K562 (cell line): ENCODE measurements at regions not wholly inside any gene's neighbourhood (a gene's known extent, or its start where the extent isn't known, plus 50 kb on each side); places are given as distances from the start of the nearest gene placed in this dataset.
A peak's percentile ranks its signal among the peaks of the same experiment; 100 is the strongest.

ENCODE experiments used
- ATAC-seq: fragments of 200-7000 bp; cut with Tn5 transposase; 3 replicates; pipeline ENCODE4 v1.9.1; 2020; ENCODE audit warnings: moderate library complexity
- BruUV-seq: library from RNA; stranded (reverse); fragments of 400-500 nt; replicated peaks from 2 replicates; lab custom pipeline; 2021; lab: Mats Ljungman, UMichigan
- CTCF ChIA-PET: fragments of 300-600 bp; formaldehyde crosslinking; extraction: SDS; loops from one replicate; lab custom pipeline; 2021; ENCODE audit warnings: low intra/inter-chr PET ratio; lab: Yijun Ruan, JAX
- POLR2A ChIA-PET: fragments of 300-600, 350-650 bp; sonication (Branson Sonifier 250); formaldehyde crosslinking; extraction: SDS; loops from one replicate; lab custom pipeline; 2021; ENCODE audit warnings: antibody characterized with exemption, inconsistent platforms; lab: Yijun Ruan, JAX
- DNase-seq, 4 experiments: peaks; one replicate each; pipeline versions ENCODE4 v3.0.0 to v3.0.0-alpha.2; 2011 to 2018; ENCODE audit warnings: low spot score in 3 of 4, mixed read lengths in 3 of 4; ENCODE audit errors: extremely low read depth in 1 of 4
- FAIRE-seq: peaks from 2 replicates; lab custom pipeline; 2011; peaks lifted over from hg19 to GRCh38; lab: Jason Lieb, UNC
- H2AFZ ChIP-seq: 2 replicates; pipeline ENCODE4 v1.6.0; 2011; ENCODE audit warnings: low read depth, low read length, control low read depth, inconsistent platforms
- H3K27ac ChIP-seq: fragments of 200-600 bp; 3 replicates; pipeline ENCODE4 v1.8.0; 2011; ENCODE audit warnings: low read depth, mild to moderate bottlenecking, control low read depth, inconsistent platforms, low read length, moderate library complexity, mixed read lengths; ENCODE audit errors: extremely low read depth
- H3K27me3 ChIP-seq, 2 experiments: fragments of 300-600 bp in 1 of 2; 2 replicates in 1 of 2; 3 replicates in 1 of 2; pipeline versions ENCODE4 v1.6.0 to v1.8.0; 2011; ENCODE audit warnings: inconsistent platforms in 2 of 2, low read length in 2 of 2, mild to moderate bottlenecking in 1 of 2, mixed read lengths in 1 of 2, moderate library complexity in 1 of 2; ENCODE audit not compliant: control insufficient read depth in 2 of 2, insufficient read depth in 2 of 2
- H3K36me3 ChIP-seq: fragments of 300-600 bp; 3 replicates; pipeline ENCODE4 v1.8.0; 2011; ENCODE audit warnings: mild to moderate bottlenecking, low read length, inconsistent platforms; ENCODE audit not compliant: control insufficient read depth, insufficient read depth
- H3K4me1 ChIP-seq, 2 experiments: fragments of 200-600 bp in 1 of 2; replicated peaks in 1 of 2; 2 replicates in 1 of 2; 3 replicates in 1 of 2; pipeline versions ENCODE4 v1.5.1 to v1.8.0; 2011; ENCODE audit warnings: inconsistent platforms in 2 of 2, low read length in 2 of 2, mild to moderate bottlenecking in 1 of 2, mixed read lengths in 1 of 2, moderate library complexity in 1 of 2; ENCODE audit not compliant: control insufficient read depth in 2 of 2, insufficient read depth in 2 of 2
- H3K4me2 ChIP-seq: 2 replicates; pipeline ENCODE4 v1.6.1; 2011; ENCODE audit warnings: low read length, control low read depth, inconsistent platforms, mixed read lengths; ENCODE audit not compliant: insufficient read depth
- H3K4me3 ChIP-seq: fragments of 200-600 bp; sonication (generic), shearing (Covaris generic); 2 replicates; pipeline ENCODE4 v1.5.1; 2016; ENCODE audit warnings: control low read depth, inconsistent platforms
- H3K79me2 ChIP-seq: fragments of 200-600 bp; 3 replicates; pipeline ENCODE4 v1.8.0; 2011; ENCODE audit warnings: low read length, inconsistent platforms; ENCODE audit not compliant: control insufficient read depth, insufficient read depth
- H3K9ac ChIP-seq, 2 experiments: 2 replicates each; pipeline versions ENCODE4 v1.6.0 to v1.6.1; 2011; ENCODE audit warnings: low read depth in 2 of 2, low read length in 2 of 2, control low read depth in 1 of 2, inconsistent platforms in 1 of 2, mild to moderate bottlenecking in 1 of 2, mixed read lengths in 1 of 2; ENCODE audit not compliant: insufficient read depth in 1 of 2
- H3K9me1 ChIP-seq: one replicate; pipeline ENCODE4 v1.6.0; 2011; ENCODE audit warnings: inconsistent platforms, mild to moderate bottlenecking, low read length, moderate library complexity; ENCODE audit not compliant: control insufficient read depth, insufficient read depth
- H3K9me3 ChIP-seq: replicated peaks from 2 replicates; pipeline ENCODE4 v1.5.1; 2011; ENCODE audit warnings: low read depth, low read length, inconsistent platforms; ENCODE audit not compliant: control insufficient read depth, insufficient read depth
- H4K20me1 ChIP-seq: replicated peaks from 2 replicates; pipeline ENCODE4 v1.6.1; 2011; ENCODE audit warnings: low read length, inconsistent platforms, mixed read lengths; ENCODE audit not compliant: control insufficient read depth, insufficient read depth
- ARID1B ChIP-seq: fragments of 450-650 bp; IDR thresholded peaks from 2 replicates; pipeline ENCODE4 v1.6.1; 2016; ENCODE audit warnings: antibody characterized with exemption, mild to moderate bottlenecking, inconsistent platforms
- ARNT ChIP-seq, 2 experiments: fragments of 450-650 bp; IDR thresholded peaks; 2 replicates each; pipeline ENCODE4 v1.6.1; 2016; ENCODE audit warnings: mild to moderate bottlenecking in 1 of 2
- MAFK ChIP-seq: IDR thresholded peaks from 2 replicates; pipeline ENCODE4 v1.6.1; 2011; ENCODE audit warnings: low read length, improper control_type of control experiment
- NFATC3 ChIP-seq: fragments of 450-650 bp; IDR thresholded peaks from 2 replicates; pipeline ENCODE4 v1.6.1; 2017; ENCODE audit warnings: mild to moderate bottlenecking
- RBM34 ChIP-seq: fragments of 200-400 bp; formaldehyde crosslinking; IDR thresholded peaks from 2 replicates; pipeline ENCODE4 v1.6.1; 2018; ENCODE audit warnings: low read length, borderline replicate concordance; ENCODE audit not compliant: insufficient read depth
- SIN3A ChIP-seq, 2 experiments: fragments of 150-350 bp in 1 of 2; IDR thresholded peaks; 2 replicates each; pipeline ENCODE4 v1.6.1; 2011 to 2016; ENCODE audit warnings: borderline replicate concordance in 2 of 2, low read depth in 2 of 2, low read length in 2 of 2, mild to moderate bottlenecking in 2 of 2, moderate library complexity in 2 of 2; ENCODE audit not compliant: control insufficient read depth in 1 of 2
- SRSF7 ChIP-seq: fragments of 200-400 bp; formaldehyde crosslinking; optimal IDR thresholded peaks from 2 replicates; pipeline ENCODE3; 2017; ENCODE audit warnings: mild to moderate bottlenecking, low read depth, low read length
- YY1 ChIP-seq, 3 experiments: IDR thresholded peaks; 2 replicates each; pipeline ENCODE4 v1.6.1; 2011; ENCODE audit warnings: low read length in 2 of 3, mild to moderate bottlenecking in 2 of 3, moderate library complexity in 2 of 3, borderline replicate concordance in 1 of 3, control low read depth in 1 of 3, low read depth in 1 of 3; ENCODE audit not compliant: insufficient read depth in 3 of 3, insufficient replicate concordance in 2 of 3, control insufficient read depth in 1 of 3, insufficient read length in 1 of 3; ENCODE audit errors: extremely low read depth in 1 of 3
- WGBS: fragments of 100-300 bp; shearing (Covaris generic); methylation state at CpG from one replicate; pipeline ENCODE4 v1.1.6; 2016; ENCODE audit warnings: low coverage, mixed read lengths; ENCODE audit not compliant: insufficient coverage; ENCODE audit errors: missing lambda C conversion rate; 5-methylcytosine and 5-hydroxymethylcytosine counted together
- in situ Hi-C: fragments of 300-500 bp; cut with MboI; formaldehyde crosslinking; loops from 4 replicates; pipeline ENCODE4 v1.15.0; 2018; ENCODE audit warnings: inconsistent platforms, mixed read lengths
- intact Hi-C: fragments of 100-400 bp; cut with micrococcal nuclease; formaldehyde crosslinking; loops from 2 replicates; pipeline ENCODE4 v1.14.2; 2022

- H3K9me1 ChIP-seq: no peaks in the 10 kb centered on the region
- ChIA-PET CTCF (no interaction called here), POLR2A (no interaction called here)
- no peaks in the 10 kb centered on the region for H3K4me1 ChIP-seq
- no peak for ATAC-seq
- no peaks in the 10 kb centered on the region for H3K36me3 ChIP-seq
- H3K27ac ChIP-seq: no peak overlapping the region
- BruUV-seq: no TSS peak
- in situ Hi-C loops (no loop called here), intact Hi-C loops (no loop called here)
- H3K9me3 ChIP-seq: no peaks in the 10 kb centered on the region
- H4K20me1 ChIP-seq: no peaks in the 10 kb centered on the region
- no peaks in the 10 kb centered on the region for H3K27me3 ChIP-seq
- no peak overlapping the region for H3K4me3 ChIP-seq
- 2% methylated on average over 6 of the region's 8 CpGs for WGBS
- DNase-seq: no peak
- no peak overlapping the region for H2AFZ ChIP-seq
- TF ChIP-seq SRSF7 (no peak), ARNT (IDR thresholded peaks at IDR 0.05) (no peak), ARID1B (no peak)
- no peak overlapping the region for H3K9ac ChIP-seq
- no peak overlapping the region for H3K4me2 ChIP-seq
- FAIRE-seq: no peak
- no peaks in the 10 kb centered on the region for H3K79me2 ChIP-seq
Observed at GRCh38 chr22:27259433-27259832, 542.1 kb downstream of the MN1 start.

- Histone ChIP-seq H3K27me3 (no peaks in the 10 kb centered on the region), H3K9me3 (no peaks in the 10 kb centered on the region), H3K36me3 (no peaks in the 10 kb centered on the region), H3K4me1 (no peaks in the 10 kb centered on the region), H4K20me1 (no peaks in the 10 kb centered on the region), H3K79me2 (no peaks in the 10 kb centered on the region), H3K4me2 (no peak overlapping the region), H3K4me3 (no peak overlapping the region), H3K9ac (no peak overlapping the region), H3K9me1 (no peaks in the 10 kb centered on the region), H3K27ac (no peak overlapping the region), H2AFZ (no peak overlapping the region)
- DNase-seq: no peak
- WGBS: 8% methylated on average over 6 of the region's 6 CpGs
- ChIA-PET CTCF (no interaction called here), POLR2A (no interaction called here)
- TF ChIP-seq YY1 (IDR thresholded peaks at IDR 0.05; ENCODE audit: borderline replicate concordance in 1 of 3, control insufficient read depth in 1 of 3, extremely low read depth in 1 of 3, insufficient read depth in 3 of 3, insufficient read length in 1 of 3, insufficient replicate concordance in 2 of 3, low read depth in 1 of 3, low read length in 2 of 3) (peak in 1 of 3 experiments; percentile 44), RBM34 (no peak), SIN3A (IDR thresholded peaks at IDR 0.05; ENCODE audit: borderline replicate concordance in 2 of 2, control insufficient read depth in 1 of 2, low read depth in 2 of 2, low read length in 2 of 2) (no peak), MAFK (peak; percentile 32; the same call in 1 of the 2 replicates), NFATC3 (no peak)
- ATAC-seq: no peak
- BruUV-seq: no TSS peak
- no peak for FAIRE-seq
- in situ Hi-C loops (no loop called here), intact Hi-C loops (no loop called here)
Observed at GRCh38 chr22:27260087-27260698, 541.4 kb downstream of the MN1 start.
